CD8-positive, alpha-beta memory T cell (primary cell): ENCODE measurements at regions not wholly inside any gene's neighbourhood (a gene's known extent, or its start where the extent isn't known, plus 50 kb on each side); places are given as distances from the start of the nearest gene placed in this dataset.

Source experiments
- CTCF ChIA-PET: fragments of 350-600 bp; sonication (Branson Sonifier 250); formaldehyde crosslinking; loops from one replicate; lab custom pipeline; 2021; ENCODE audit warnings: antibody characterized with exemption; lab: Charles Lee
- POLR2A ChIA-PET: fragments of 350-600 bp; sonication (Branson Sonifier 250); formaldehyde crosslinking; loops from one replicate; lab custom pipeline; 2021; ENCODE audit warnings: antibody characterized with exemption; lab: Charles Lee
- DNase-seq, 5 donors: peaks; one replicate each; pipeline versions ENCODE4 v3.0.0 to v3.0.0-alpha.2; 2020 to 2022; ENCODE audit warnings: mixed read lengths in 1 of 5
- H3K27ac ChIP-seq: one replicate; pipeline ENCODE4 v1.7.0; 2013; ENCODE audit warnings: low read depth, mild to moderate bottlenecking, low read length, moderate library complexity
- H3K27me3 ChIP-seq: 2 replicates; pipeline ENCODE4 v1.7.0; 2013; ENCODE audit warnings: low read length, mild to moderate bottlenecking; ENCODE audit not compliant: insufficient read depth, poor library complexity, severe bottlenecking
- H3K36me3 ChIP-seq: 2 replicates; pipeline ENCODE4 v1.7.0; 2013; ENCODE audit warnings: mild to moderate bottlenecking, low read length, moderate library complexity; ENCODE audit not compliant: insufficient read depth
- H3K4me1 ChIP-seq: 2 replicates; pipeline ENCODE4 v1.7.0; 2013; ENCODE audit warnings: mild to moderate bottlenecking, low read length, moderate library complexity; ENCODE audit not compliant: insufficient read depth
- H3K4me3 ChIP-seq: 2 replicates; pipeline ENCODE4 v1.7.0; 2013; ENCODE audit warnings: mild to moderate bottlenecking, low read length
- H3K9me3 ChIP-seq: 2 replicates; pipeline ENCODE4 v1.7.0; 2013; ENCODE audit warnings: mild to moderate bottlenecking, low read length
- H3K27ac Mint-ChIP-seq, 8 donors: one replicate each; pipeline ENCODE4 v1.8.0; 2020 to 2021; ENCODE audit warnings: mixed read lengths in 8 of 8, mild to moderate bottlenecking in 6 of 8, inconsistent platforms in 3 of 8, moderate library complexity in 3 of 8
- H3K27me3 Mint-ChIP-seq, 2 donors: one replicate each; pipeline ENCODE4 v1.8.0; 2020 to 2021; ENCODE audit warnings: mixed read lengths in 2 of 2, mild to moderate bottlenecking in 1 of 2, moderate library complexity in 1 of 2
- H3K36me3 Mint-ChIP-seq, 3 donors: one replicate each; pipeline ENCODE4 v1.8.0; 2020 to 2021; ENCODE audit warnings: mixed read lengths in 3 of 3, inconsistent platforms in 1 of 3, mild to moderate bottlenecking in 1 of 3
- H3K4me1 Mint-ChIP-seq, 3 donors: one replicate each; pipeline ENCODE4 v1.8.0; 2020 to 2021; ENCODE audit warnings: mixed read lengths in 3 of 3, inconsistent platforms in 1 of 3, mild to moderate bottlenecking in 1 of 3
- H3K4me3 Mint-ChIP-seq, 7 donors: one replicate each; pipeline ENCODE4 v1.8.0; 2020 to 2021; ENCODE audit warnings: mixed read lengths in 7 of 7, mild to moderate bottlenecking in 6 of 7, moderate library complexity in 4 of 7, inconsistent platforms in 2 of 7
- H3K9me3 Mint-ChIP-seq, 5 donors: one replicate each; pipeline ENCODE4 v1.8.0; 2020 to 2022; ENCODE audit warnings: mixed read lengths in 5 of 5, mild to moderate bottlenecking in 3 of 5, moderate library complexity in 2 of 5, inconsistent platforms in 1 of 5

GRCh38 chrX:10049236-10049635 lies 82.1 kb downstream of the CLDN34 start:
- Histone ChIP-seq H3K27me3 (no peaks in the 10 kb centered on the region), H3K4me3 (no peak overlapping the region), H3K4me1 (no peaks in the 10 kb centered on the region), H3K27ac (no peak overlapping the region), H3K36me3 (no peaks in the 10 kb centered on the region), H3K9me3 (no peaks in the 10 kb centered on the region)
- Mint-ChIP-seq H3K36me3 (no peaks in the 10 kb centered on the region), H3K27me3 (peaks cover 0 to 3% of the 10 kb centered on the region in 2 donors), H3K27ac (no peak overlapping the region), H3K4me3 (no peak overlapping the region), H3K9me3 (no peaks in the 10 kb centered on the region), H3K4me1 (peaks cover 0 to 19% (median 0%) of the 10 kb centered on the region in 3 donors)
- ChIA-PET CTCF (no interaction called here), POLR2A (no interaction called here)
- DNase-seq, result no peak

GRCh38 chrX:10050481-10050880 lies 83.3 kb downstream of the CLDN34 start:
- peaks cover 0 to 2% (median 0%) of the 10 kb centered on the region in 3 donors for H3K36me3 Mint-ChIP-seq
- no peak overlapping the region for H3K27ac ChIP-seq
- no peaks in the 10 kb centered on the region for H3K4me1 ChIP-seq
- H3K36me3 ChIP-seq, result no peaks in the 10 kb centered on the region
- POLR2A ChIA-PET, result no interaction called here
- CTCF ChIA-PET, result no interaction called here
- peak overlapping the region in 1 of 8 donors; percentile 20 for H3K27ac Mint-ChIP-seq
- no peak overlapping the region for H3K4me3 Mint-ChIP-seq
- no peaks in the 10 kb centered on the region for H3K27me3 ChIP-seq
- H3K9me3 Mint-ChIP-seq, result peaks cover 0 to 2% (median 0%) of the 10 kb centered on the region in 5 donors
- H3K27me3 Mint-ChIP-seq, result no peaks in the 10 kb centered on the region
- DNase-seq, result no peak
- H3K4me3 ChIP-seq, result no peak overlapping the region
- H3K9me3 ChIP-seq, result no peaks in the 10 kb centered on the region
- H3K4me1 Mint-ChIP-seq, result peaks cover 0 to 19% (median 0%) of the 10 kb centered on the region in 3 donors

GRCh38 chrX:10051866-10052480 lies 84.8 kb downstream of the CLDN34 start:
- CTCF ChIA-PET, result no interaction called here
- Mint-ChIP-seq H3K4me3 (no peak overlapping the region), H3K27ac (no peak overlapping the region), H3K4me1 (peaks cover 0 to 19% (median 0%) of the 10 kb centered on the region in 3 donors), H3K36me3 (peaks cover 0 to 2% (median 0%) of the 10 kb centered on the region in 3 donors), H3K27me3 (peaks cover 0 to 6% of the 10 kb centered on the region in 2 donors), H3K9me3 (peaks cover 0 to 2% (median 0%) of the 10 kb centered on the region in 5 donors)
- no peaks in the 10 kb centered on the region for H3K27me3 ChIP-seq
- no peak for DNase-seq
- no peaks in the 10 kb centered on the region for H3K36me3 ChIP-seq
- no peak overlapping the region for H3K4me3 ChIP-seq
- no peak overlapping the region for H3K27ac ChIP-seq
- no peaks in the 10 kb centered on the region for H3K9me3 ChIP-seq
- POLR2A ChIA-PET, result no interaction called here
- no peaks in the 10 kb centered on the region for H3K4me1 ChIP-seq

GRCh38 chrX:10052906-10053625 lies 85.9 kb downstream of the CLDN34 start:
- H3K9me3 Mint-ChIP-seq, result peaks cover 0 to 2% (median 0%) of the 10 kb centered on the region in 5 donors
- ChIA-PET CTCF (no interaction called here), POLR2A (no interaction called here)
- H3K36me3 ChIP-seq, result no peaks in the 10 kb centered on the region
- no peak overlapping the region for H3K27ac Mint-ChIP-seq
- H3K4me1 ChIP-seq, result no peaks in the 10 kb centered on the region
- no peak overlapping the region for H3K4me3 Mint-ChIP-seq
- H3K9me3 ChIP-seq, result no peaks in the 10 kb centered on the region
- peaks cover 0 to 6% of the 10 kb centered on the region in 2 donors for H3K27me3 Mint-ChIP-seq
- H3K4me1 Mint-ChIP-seq, result peaks cover 0 to 19% (median 0%) of the 10 kb centered on the region in 3 donors
- H3K27ac ChIP-seq, result no peak overlapping the region
- no peak overlapping the region for H3K4me3 ChIP-seq
- H3K27me3 ChIP-seq, result no peaks in the 10 kb centered on the region
- no peak for DNase-seq
- H3K36me3 Mint-ChIP-seq, result peaks cover 0 to 2% (median 0%) of the 10 kb centered on the region in 3 donors

GRCh38 chrX:10054396-10054795 lies 87.2 kb downstream of the CLDN34 start:
- no peak overlapping the region for H3K4me3 Mint-ChIP-seq
- H3K27ac Mint-ChIP-seq, result no peak overlapping the region
- peaks cover 0 to 6% of the 10 kb centered on the region in 2 donors for H3K27me3 Mint-ChIP-seq
- H3K4me1 Mint-ChIP-seq, result peaks cover 0 to 23% (median 2%) of the 10 kb centered on the region in 3 donors
- Histone ChIP-seq H3K27ac (no peak overlapping the region), H3K36me3 (no peaks in the 10 kb centered on the region), H3K4me1 (no peaks in the 10 kb centered on the region), H3K27me3 (no peaks in the 10 kb centered on the region), H3K9me3 (no peaks in the 10 kb centered on the region), H3K4me3 (no peak overlapping the region)
- peaks cover 0 to 2% (median 0%) of the 10 kb centered on the region in 3 donors for H3K36me3 Mint-ChIP-seq
- ChIA-PET CTCF (no interaction called here), POLR2A (no interaction called here)
- H3K9me3 Mint-ChIP-seq, result peaks cover 0 to 2% (median 0%) of the 10 kb centered on the region in 5 donors
- DNase-seq, result no peak

GRCh38 chrX:10055430-10055829 lies 88.3 kb downstream of the CLDN34 start:
- H3K27ac ChIP-seq, result no peak overlapping the region
- ChIA-PET POLR2A (no interaction called here), CTCF (interaction anchor here (1.1 kb wide), 1 partner anchor 64 kb away, joined by 5 read pairs; no protein-coding TSS in a partner anchor)
- H3K4me3 ChIP-seq, result no peak overlapping the region
- no peaks in the 10 kb centered on the region for H3K9me3 ChIP-seq
- peaks cover 0 to 2% (median 0%) of the 10 kb centered on the region in 5 donors for H3K9me3 Mint-ChIP-seq
- H3K36me3 ChIP-seq, result no peaks in the 10 kb centered on the region
- H3K4me3 Mint-ChIP-seq, result no peak overlapping the region
- H3K36me3 Mint-ChIP-seq, result peaks cover 0 to 2% (median 0%) of the 10 kb centered on the region in 3 donors
- H3K4me1 Mint-ChIP-seq, result peaks cover 0 to 22% (median 7%) of the 10 kb centered on the region in 3 donors
- H3K27ac Mint-ChIP-seq, result no peak overlapping the region
- H3K4me1 ChIP-seq, result no peaks in the 10 kb centered on the region
- peaks cover 0 to 9% of the 10 kb centered on the region in 2 donors for H3K27me3 Mint-ChIP-seq
- no peak for DNase-seq
- no peaks in the 10 kb centered on the region for H3K27me3 ChIP-seq

GRCh38 chrX:10062352-10062751 lies 94.4 kb upstream of the CLCN4 start:
- no peak for DNase-seq
- Histone ChIP-seq H3K4me3 (no peak overlapping the region), H3K9me3 (no peaks in the 10 kb centered on the region), H3K27me3 (no peaks in the 10 kb centered on the region), H3K4me1 (no peaks in the 10 kb centered on the region), H3K27ac (no peak overlapping the region), H3K36me3 (no peaks in the 10 kb centered on the region)
- no peaks in the 10 kb centered on the region for H3K9me3 Mint-ChIP-seq
- H3K27me3 Mint-ChIP-seq, result peaks cover 0 to 3% of the 10 kb centered on the region in 2 donors
- H3K36me3 Mint-ChIP-seq, result peaks cover 2 to 23% (median 5%) of the 10 kb centered on the region in 3 donors
- no peak overlapping the region for H3K27ac Mint-ChIP-seq
- CTCF ChIA-PET, result no interaction called here
- H3K4me3 Mint-ChIP-seq, result no peak overlapping the region
- peaks cover 0 to 12% (median 7%) of the 10 kb centered on the region in 3 donors for H3K4me1 Mint-ChIP-seq
- POLR2A ChIA-PET, result no interaction called here

- peaks cover 2 to 29% (median 9%) of the 10 kb centered on the region in 3 donors for H3K36me3 Mint-ChIP-seq
- Histone ChIP-seq H3K9me3 (no peaks in the 10 kb centered on the region), H3K4me1 (no peaks in the 10 kb centered on the region), H3K27me3 (no peaks in the 10 kb centered on the region), H3K27ac (no peak overlapping the region), H3K4me3 (no peak overlapping the region), H3K36me3 (no peaks in the 10 kb centered on the region)
- H3K4me1 Mint-ChIP-seq, result peaks cover 0 to 12% (median 7%) of the 10 kb centered on the region in 3 donors
- no peak for DNase-seq
- ChIA-PET CTCF (interaction anchor here (1.2 kb wide), 1 partner anchor 57 kb away, joined by 3 read pairs; no protein-coding TSS in a partner anchor), POLR2A (no interaction called here)
- H3K9me3 Mint-ChIP-seq, result no peaks in the 10 kb centered on the region
- H3K4me3 Mint-ChIP-seq, result no peak overlapping the region
- peaks cover 0 to 3% of the 10 kb centered on the region in 2 donors for H3K27me3 Mint-ChIP-seq
- H3K27ac Mint-ChIP-seq, result no peak overlapping the region
Observed at GRCh38 chrX:10062980-10063379, 93.8 kb upstream of the CLCN4 start.
